ENCODE measurements at regions not wholly inside any gene's neighbourhood (a gene's known extent, or its start where the extent isn't known, plus 50 kb on each side); places are given as distances from the start of the nearest gene placed in this dataset.
"Not testable (repeated sequence)": the region's sequence is repeated elsewhere in the genome, so short reads cannot be mapped to it uniquely, and the experiment has no call there.

DNA sequence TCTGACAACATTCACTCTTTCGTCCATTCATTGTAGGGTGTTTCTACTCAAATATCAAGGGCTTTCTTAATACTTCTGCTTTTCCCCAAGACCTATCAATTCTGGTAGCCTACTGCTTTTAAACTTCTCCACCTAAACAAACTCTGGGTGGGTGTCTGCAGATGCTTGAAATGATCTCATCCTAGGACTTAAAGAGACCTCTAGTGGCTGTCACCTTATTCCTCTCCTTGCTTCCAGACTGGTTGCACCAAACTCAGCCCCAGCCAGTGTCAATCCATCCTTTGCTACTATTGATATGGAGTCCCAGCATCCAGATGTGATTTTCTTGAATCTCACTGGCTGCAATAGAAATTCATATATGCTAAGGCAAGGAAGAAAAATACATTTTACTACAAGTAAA, 274.7 kb downstream of the NXPE2 start:
- H3K4me3 ChIP-seq, result no peak overlapping the region
- 73% methylated on average over 1 of the region's 1 CpG for WGBS (ENCODE audit: low lambda C conversion rate, missing lambda C conversion rate)
- H3K4me2 ChIP-seq, result no peak overlapping the region
- no peaks in the 10 kb centered on the region for H3K4me1 ChIP-seq (ENCODE audit: insufficient read depth)
- peak; percentile 25 for DNase-seq (ENCODE audit: low spot score)
- no peaks in the 10 kb centered on the region for H3K9me3 ChIP-seq (ENCODE audit: low read depth)
- no peaks in the 10 kb centered on the region for H3K9me2 ChIP-seq (replicated peaks; ENCODE audit: insufficient read depth)
- no peak overlapping the region for H2AFZ ChIP-seq
- H3K27ac ChIP-seq, result no peak overlapping the region
- H4K20me1 ChIP-seq (ENCODE audit: insufficient read depth, poor library complexity, severe bottlenecking), result no peaks in the 10 kb centered on the region
- H3K27me3 ChIP-seq, result no peaks in the 10 kb centered on the region
- TF ChIP-seq EZH2phosphoT487 (IDR thresholded peaks at IDR 0.05; ENCODE audit: low read depth, severe bottlenecking, unreplicated experiment) (no peak), CTCF (IDR thresholded peaks at IDR 0.05; ENCODE audit: poor library complexity) (peak; percentile 39), EZH2 (IDR thresholded peaks at IDR 0.05; ENCODE audit: borderline replicate concordance) (no peak)
- H3K36me3 ChIP-seq (replicated peaks; ENCODE audit: insufficient read depth, low read depth), result no peaks in the 10 kb centered on the region
- H3K79me2 ChIP-seq, result no peaks in the 10 kb centered on the region

DNA sequence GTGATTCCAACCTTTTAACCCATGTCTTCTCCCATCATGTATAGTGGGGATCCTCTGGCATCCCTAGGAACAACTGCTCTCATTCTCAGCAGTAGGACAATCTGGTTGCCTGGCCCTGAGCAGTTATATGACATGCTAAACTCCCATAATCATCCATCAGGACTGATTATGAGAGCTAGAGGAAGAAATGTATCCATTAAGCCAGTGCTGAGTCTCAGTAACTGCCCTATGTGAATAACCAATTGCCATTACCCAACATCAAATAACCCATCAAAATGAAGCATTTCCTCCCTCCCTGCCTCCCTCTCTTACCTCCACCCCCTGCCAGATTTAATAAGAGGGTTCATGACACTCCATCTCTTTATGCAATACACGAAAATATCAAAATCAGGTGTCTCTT, 277.6 kb downstream of the NXPE2 start:
- Histone ChIP-seq H3K4me2 (no peak overlapping the region), H3K9me3 (ENCODE audit: low read depth) (no peaks in the 10 kb centered on the region), H3K4me3 (no peak overlapping the region), H2AFZ (no peak overlapping the region), H3K79me2 (no peaks in the 10 kb centered on the region), H3K27me3 (no peaks in the 10 kb centered on the region), H3K36me3 (replicated peaks; ENCODE audit: insufficient read depth, low read depth) (no peaks in the 10 kb centered on the region), H3K9me2 (replicated peaks; ENCODE audit: insufficient read depth) (no peaks in the 10 kb centered on the region), H3K27ac (no peak overlapping the region), H4K20me1 (ENCODE audit: insufficient read depth, poor library complexity, severe bottlenecking) (no peaks in the 10 kb centered on the region), H3K4me1 (ENCODE audit: insufficient read depth) (no peaks in the 10 kb centered on the region)
- no peak for DNase-seq (ENCODE audit: low spot score)
- WGBS (ENCODE audit: low lambda C conversion rate, missing lambda C conversion rate), result 85% methylated on average over 1 of the region's 1 CpG
- TF ChIP-seq EZH2phosphoT487 (IDR thresholded peaks at IDR 0.05; ENCODE audit: low read depth, severe bottlenecking, unreplicated experiment), result no peak

- Histone ChIP-seq H3K79me2 (no peaks in the 10 kb centered on the region), H2AFZ (no peak overlapping the region), H3K9me3 (ENCODE audit: low read depth) (no peaks in the 10 kb centered on the region), H3K4me2 (no peak overlapping the region), H3K27me3 (no peaks in the 10 kb centered on the region), H3K36me3 (replicated peaks; ENCODE audit: insufficient read depth, low read depth) (no peaks in the 10 kb centered on the region), H3K4me3 (no peak overlapping the region), H4K20me1 (ENCODE audit: insufficient read depth, poor library complexity, severe bottlenecking) (no peaks in the 10 kb centered on the region), H3K27ac (no peak overlapping the region), H3K9me2 (replicated peaks; ENCODE audit: insufficient read depth) (no peaks in the 10 kb centered on the region), H3K4me1 (ENCODE audit: insufficient read depth) (no peaks in the 10 kb centered on the region)
- no peak for DNase-seq (ENCODE audit: low spot score)
- TF ChIP-seq EZH2phosphoT487 (IDR thresholded peaks at IDR 0.05; ENCODE audit: low read depth, severe bottlenecking, unreplicated experiment) (no peak), EZH2 (IDR thresholded peaks at IDR 0.05; ENCODE audit: borderline replicate concordance) (no peak), CTCF (IDR thresholded peaks at IDR 0.05; ENCODE audit: poor library complexity) (no peak)
- WGBS (ENCODE audit: low lambda C conversion rate, missing lambda C conversion rate), result 83% methylated on average over 5 of the region's 5 CpGs
These were observed 278.2 kb downstream of the NXPE2 start for GRCh38 chr11:114956566-114956965.

DNA sequence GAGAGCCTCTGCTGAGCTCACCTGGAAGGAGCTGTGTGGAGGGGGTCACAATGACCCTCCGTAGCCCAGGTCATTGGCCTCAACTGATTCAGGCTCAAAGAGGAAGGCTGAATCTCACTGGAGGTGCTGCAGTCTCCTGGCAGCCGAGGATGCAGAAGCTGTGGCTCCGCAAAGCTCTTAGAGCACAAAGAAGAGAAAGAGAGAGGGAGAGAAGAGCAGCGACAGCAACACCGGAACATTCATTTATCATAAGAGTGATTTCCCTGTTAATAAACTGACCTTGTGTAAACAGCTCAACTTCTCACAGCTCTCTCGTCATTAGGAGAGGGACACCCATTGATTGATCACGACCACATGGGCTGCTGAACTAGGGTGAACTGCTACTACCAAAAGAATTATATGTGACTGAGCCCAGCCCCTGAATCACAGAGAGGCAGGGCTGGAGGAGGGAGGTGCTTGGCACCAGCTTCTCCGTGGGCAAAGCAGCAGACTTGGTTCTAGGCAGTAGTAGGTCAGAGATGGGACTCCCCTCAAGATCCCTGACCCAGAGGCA, 281.7 kb downstream of the NXPE2 start:
- WGBS (ENCODE audit: low lambda C conversion rate, missing lambda C conversion rate), result 78% methylated on average over 8 of the region's 8 CpGs
- Histone ChIP-seq H3K4me2 (no peak overlapping the region), H2AFZ (no peak overlapping the region), H3K4me1 (ENCODE audit: insufficient read depth) (peaks cover 7% of the 10 kb centered on the region), H3K9me3 (ENCODE audit: low read depth) (no peaks in the 10 kb centered on the region), H4K20me1 (ENCODE audit: insufficient read depth, poor library complexity, severe bottlenecking) (no peaks in the 10 kb centered on the region), H3K79me2 (no peaks in the 10 kb centered on the region), H3K4me3 (no peak overlapping the region), H3K27ac (no peak overlapping the region), H3K27me3 (no peaks in the 10 kb centered on the region), H3K9me2 (replicated peaks; ENCODE audit: insufficient read depth) (no peaks in the 10 kb centered on the region), H3K36me3 (replicated peaks; ENCODE audit: insufficient read depth, low read depth) (no peaks in the 10 kb centered on the region)
- DNase-seq (ENCODE audit: low spot score), result no peak
- TF ChIP-seq EZH2phosphoT487 (IDR thresholded peaks at IDR 0.05; ENCODE audit: low read depth, severe bottlenecking, unreplicated experiment) (no peak), EZH2 (IDR thresholded peaks at IDR 0.05; ENCODE audit: borderline replicate concordance) (no peak), CTCF (IDR thresholded peaks at IDR 0.05; ENCODE audit: poor library complexity) (no peak)

- H3K4me1 ChIP-seq (ENCODE audit: insufficient read depth), result peaks cover 12% of the 10 kb centered on the region
- H3K27me3 ChIP-seq; H3K27ac ChIP-seq; DNase-seq (ENCODE audit: low spot score); H3K79me2 ChIP-seq; H4K20me1 ChIP-seq (ENCODE audit: insufficient read depth, poor library complexity, severe bottlenecking); H3K9me3 ChIP-seq (ENCODE audit: low read depth); H3K9me2 ChIP-seq (replicated peaks; ENCODE audit: insufficient read depth); H2AFZ ChIP-seq; H3K36me3 ChIP-seq (replicated peaks; ENCODE audit: insufficient read depth, low read depth); H3K4me2 ChIP-seq; H3K4me3 ChIP-seq: not testable (repeated sequence)
- WGBS (ENCODE audit: low lambda C conversion rate, missing lambda C conversion rate), result 100% methylated on average over 7 of the region's 21 CpGs
These were observed 282.5 kb downstream of the NXPE2 start for GRCh38 chr11:114960819-114961218.
